Stimulated activated naive CD8-positive, alpha-beta T cell treated with anti-CD3 and anti-CD28 coated beads, Interleukin-15, Interleukin-2, amounts not matched to agents 100 ng/mL and 50 ng/mL, for 24 hours (primary cell): ENCODE measurements at regions not wholly inside any gene's neighbourhood (a gene's known extent, or its start where the extent isn't known, plus 50 kb on each side); places are given as distances from the start of the nearest gene placed in this dataset.
"Not testable (repeated sequence)": the region's sequence is repeated elsewhere in the genome, so short reads cannot be mapped to it uniquely, and the experiment has no call there.

Source experiments
- H3K27ac Mint-ChIP-seq: one replicate; pipeline ENCODE4 v1.8.0; 2021; ENCODE audit warnings: mild to moderate bottlenecking, mixed read lengths
- H3K27me3 Mint-ChIP-seq: one replicate; pipeline ENCODE4 v1.8.0; 2021; ENCODE audit warnings: mixed read lengths
- H3K36me3 Mint-ChIP-seq: one replicate; pipeline ENCODE4 v1.8.0; 2021; ENCODE audit warnings: low read depth, mixed read lengths
- H3K4me1 Mint-ChIP-seq: one replicate; pipeline ENCODE4 v1.8.0; 2021; ENCODE audit warnings: low read depth, mixed read lengths
- H3K4me3 Mint-ChIP-seq: one replicate; pipeline ENCODE4 v1.8.0; 2021; ENCODE audit warnings: mild to moderate bottlenecking, mixed read lengths
- H3K9me3 Mint-ChIP-seq: one replicate; pipeline ENCODE4 v1.8.0; 2021; ENCODE audit warnings: mixed read lengths

- Mint-ChIP-seq H3K27ac (no peak overlapping the region), H3K4me1 (no peaks in the 10 kb centered on the region), H3K4me3 (no peak overlapping the region), H3K9me3 (no peaks in the 10 kb centered on the region), H3K36me3 (no peaks in the 10 kb centered on the region), H3K27me3 (no peaks in the 10 kb centered on the region)
These were observed 222.7 kb upstream of the ACO1 start for GRCh38 chr9:32161720-32162119.

- H3K4me1 Mint-ChIP-seq, H3K27me3 Mint-ChIP-seq, H3K27ac Mint-ChIP-seq, H3K9me3 Mint-ChIP-seq, H3K4me3 Mint-ChIP-seq, H3K36me3 Mint-ChIP-seq: not testable (repeated sequence)
These were observed 218.1 kb upstream of the ACO1 start for GRCh38 chr9:32166316-32166715.

- H3K4me3 Mint-ChIP-seq: no peak overlapping the region
- H3K27ac Mint-ChIP-seq: no peak overlapping the region
- no peaks in the 10 kb centered on the region for H3K9me3 Mint-ChIP-seq
These were observed 213.1 kb upstream of the ACO1 start for GRCh38 chr9:32171339-32171738.

DNA sequence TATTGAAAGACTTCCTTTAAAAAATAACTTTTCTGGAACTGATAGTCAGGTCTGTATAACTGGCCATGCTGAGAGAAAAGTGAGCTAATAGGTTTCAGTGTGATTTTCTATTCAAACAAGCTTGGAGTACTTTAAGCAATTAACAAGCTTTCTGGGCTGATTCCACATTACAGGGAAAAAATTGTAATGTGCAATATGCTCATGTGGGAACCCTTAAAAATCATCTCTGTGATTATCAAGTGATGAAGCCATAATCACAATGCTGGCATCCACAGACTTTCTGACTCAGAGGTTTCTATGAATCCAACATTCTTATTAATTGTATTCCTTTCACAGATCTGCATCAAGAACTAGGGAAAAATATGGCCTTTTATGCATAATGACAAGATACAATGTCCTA is 212.2 kb upstream of the ACO1 start:
- Mint-ChIP-seq H3K27me3 (no peaks in the 10 kb centered on the region), H3K4me1 (no peaks in the 10 kb centered on the region), H3K36me3 (no peaks in the 10 kb centered on the region), H3K4me3 (no peak overlapping the region), H3K9me3 (no peaks in the 10 kb centered on the region), H3K27ac (no peak overlapping the region)

More at GRCh38 chr9:32171339-32171738, 213.1 kb upstream of the ACO1 start:
- Mint-ChIP-seq H3K36me3 (no peaks in the 10 kb centered on the region), H3K4me1 (no peaks in the 10 kb centered on the region), H3K27me3 (no peaks in the 10 kb centered on the region)

DNA sequence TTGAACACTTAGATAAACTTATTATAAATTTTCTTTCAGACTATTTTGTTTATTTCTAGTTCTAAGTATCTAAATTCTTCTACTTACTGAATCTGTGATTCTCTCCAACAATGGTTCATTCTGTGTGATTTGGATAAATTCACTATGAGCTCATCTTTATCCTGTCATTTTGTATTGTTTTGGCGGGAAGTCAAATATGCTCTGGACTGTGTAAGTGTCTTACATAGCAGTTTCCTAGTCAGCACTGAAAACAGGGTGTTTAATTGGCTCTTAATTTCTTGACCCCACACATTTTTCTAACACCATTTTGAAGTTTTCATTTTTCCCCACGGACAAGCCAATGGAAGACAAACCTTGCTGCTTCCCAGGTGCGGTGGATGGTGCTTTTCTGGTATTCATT is 207.0 kb upstream of the ACO1 start:
- Mint-ChIP-seq H3K27me3 (no peaks in the 10 kb centered on the region), H3K4me1 (no peaks in the 10 kb centered on the region), H3K4me3 (no peak overlapping the region), H3K36me3 (no peaks in the 10 kb centered on the region), H3K9me3 (no peaks in the 10 kb centered on the region), H3K27ac (no peak overlapping the region)

DNA sequence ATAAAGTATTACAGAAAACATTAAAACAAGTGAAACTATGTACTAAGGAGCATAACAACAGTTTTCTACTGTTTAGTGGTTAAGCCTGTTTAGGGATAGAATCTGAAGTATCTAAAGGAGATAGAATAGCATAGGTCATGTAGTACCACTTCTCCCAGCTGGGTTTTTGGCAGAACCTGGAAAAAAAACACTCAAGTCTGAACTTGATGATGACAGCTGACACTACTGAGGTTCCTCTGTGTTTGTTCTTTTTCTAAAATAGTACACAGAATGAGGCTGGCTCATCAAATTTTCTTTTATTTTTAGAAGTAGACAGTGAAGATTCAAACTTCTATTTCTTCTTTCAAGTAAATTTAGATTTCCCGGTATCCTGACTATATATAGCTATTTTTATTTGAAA is 203.8 kb upstream of the ACO1 start:
- H3K36me3 Mint-ChIP-seq: no peaks in the 10 kb centered on the region
- H3K9me3 Mint-ChIP-seq: no peaks in the 10 kb centered on the region
- no peaks in the 10 kb centered on the region for H3K27me3 Mint-ChIP-seq
- no peaks in the 10 kb centered on the region for H3K4me1 Mint-ChIP-seq
- H3K4me3 Mint-ChIP-seq: no peak overlapping the region
- no peak overlapping the region for H3K27ac Mint-ChIP-seq

DNA sequence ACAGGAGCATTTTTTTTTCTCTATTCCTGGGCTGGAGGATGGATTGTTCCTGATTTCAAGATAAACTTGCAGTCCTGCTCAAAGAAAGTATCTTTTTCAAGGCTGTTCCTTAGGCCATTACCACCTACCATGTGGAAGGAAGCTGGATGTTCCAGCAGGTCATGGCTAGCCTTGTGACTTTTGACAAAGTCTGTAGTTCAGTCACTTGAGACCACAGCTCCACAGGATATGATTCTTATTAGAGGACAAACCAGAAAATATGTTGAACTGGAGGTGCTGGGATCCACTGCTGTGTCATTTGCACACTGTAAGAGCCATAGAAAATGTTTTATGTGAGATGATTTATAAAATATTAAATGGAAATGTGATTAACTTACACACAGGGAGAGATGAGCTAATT is 184.2 kb upstream of the ACO1 start:
- H3K36me3 Mint-ChIP-seq: no peaks in the 10 kb centered on the region
- no peak overlapping the region for H3K4me3 Mint-ChIP-seq
- H3K27me3 Mint-ChIP-seq: no peaks in the 10 kb centered on the region
- H3K9me3 Mint-ChIP-seq: no peaks in the 10 kb centered on the region
- H3K4me1 Mint-ChIP-seq: no peaks in the 10 kb centered on the region
- H3K27ac Mint-ChIP-seq: no peak overlapping the region

DNA sequence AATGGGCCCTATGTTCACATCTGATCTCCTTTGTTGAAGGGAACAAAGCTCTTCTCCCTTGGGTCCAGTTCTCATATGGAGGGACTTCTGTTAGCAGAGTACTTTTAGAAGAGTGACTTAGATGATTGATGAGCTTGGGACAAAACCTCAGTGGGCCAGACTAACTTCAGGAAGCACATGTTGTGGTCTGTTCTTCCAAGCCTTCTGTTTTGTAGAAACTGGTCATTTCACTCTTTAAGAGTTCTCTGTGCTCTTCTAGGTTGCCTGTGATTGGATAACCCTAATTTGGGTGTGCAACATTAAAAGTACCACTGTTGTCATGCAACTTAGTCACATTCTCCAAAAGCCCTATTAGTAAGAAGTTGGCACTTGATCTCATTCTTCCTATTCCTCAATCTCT is 183.5 kb upstream of the ACO1 start:
- Mint-ChIP-seq H3K4me1 (no peaks in the 10 kb centered on the region), H3K36me3 (no peaks in the 10 kb centered on the region)

GRCh38 chr9:32209164-32209563 is 175.3 kb upstream of the ACO1 start:
- not testable (repeated sequence) for H3K27ac Mint-ChIP-seq, H3K9me3 Mint-ChIP-seq, H3K36me3 Mint-ChIP-seq, H3K4me3 Mint-ChIP-seq, H3K27me3 Mint-ChIP-seq, H3K4me1 Mint-ChIP-seq

More for the DNA sequence above, 183.5 kb upstream of the ACO1 start:
- Mint-ChIP-seq H3K9me3 (no peaks in the 10 kb centered on the region), H3K27ac (no peak overlapping the region), H3K4me3 (no peak overlapping the region), H3K27me3 (no peaks in the 10 kb centered on the region)

- Mint-ChIP-seq H3K27ac (no peak overlapping the region), H3K4me3 (no peak overlapping the region), H3K4me1 (no peaks in the 10 kb centered on the region), H3K36me3 (no peaks in the 10 kb centered on the region), H3K9me3 (peaks cover 8% of the 10 kb centered on the region), H3K27me3 (peaks cover 4% of the 10 kb centered on the region)
These were observed 166.2 kb upstream of the ACO1 start for GRCh38 chr9:32218100-32218767.

GRCh38 chr9:32220750-32221149 is 163.7 kb upstream of the ACO1 start:
- no peak overlapping the region for H3K27ac Mint-ChIP-seq
- H3K4me3 Mint-ChIP-seq: no peak overlapping the region
- H3K27me3 Mint-ChIP-seq: peaks cover 4% of the 10 kb centered on the region

GRCh38 chr9:32234451-32234850 is 150.0 kb upstream of the ACO1 start:
- H3K9me3 Mint-ChIP-seq: no peaks in the 10 kb centered on the region

More at GRCh38 chr9:32220750-32221149, 163.7 kb upstream of the ACO1 start:
- H3K36me3 Mint-ChIP-seq: no peaks in the 10 kb centered on the region
- H3K9me3 Mint-ChIP-seq: peaks cover 8% of the 10 kb centered on the region
- H3K4me1 Mint-ChIP-seq: no peaks in the 10 kb centered on the region

DNA sequence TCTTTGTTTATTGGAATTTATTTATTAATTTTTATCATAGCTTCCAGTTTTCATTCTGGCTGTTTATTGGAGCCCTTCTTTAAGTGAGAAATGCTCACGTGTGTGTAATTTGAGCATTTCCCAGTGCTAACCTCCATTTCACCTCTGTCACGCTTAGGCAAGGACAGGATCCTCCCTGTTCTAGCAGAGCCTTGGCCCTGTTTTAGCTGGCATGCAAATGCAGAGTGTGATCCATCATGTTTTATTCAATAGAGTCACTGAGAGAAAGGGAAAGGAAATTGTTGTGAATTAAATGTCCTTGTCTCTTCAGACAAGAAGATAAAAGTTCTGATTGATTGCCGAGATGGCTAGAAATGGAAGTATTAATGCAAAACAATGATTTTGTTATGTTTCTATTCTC is 137.3 kb upstream of the ACO1 start:
- H3K27me3 Mint-ChIP-seq: no peaks in the 10 kb centered on the region
- H3K27ac Mint-ChIP-seq: no peak overlapping the region
- no peaks in the 10 kb centered on the region for H3K4me1 Mint-ChIP-seq
- no peak overlapping the region for H3K4me3 Mint-ChIP-seq
- H3K9me3 Mint-ChIP-seq: no peaks in the 10 kb centered on the region
- no peaks in the 10 kb centered on the region for H3K36me3 Mint-ChIP-seq

More at GRCh38 chr9:32234451-32234850, 150.0 kb upstream of the ACO1 start:
- Mint-ChIP-seq H3K36me3 (no peaks in the 10 kb centered on the region), H3K27me3 (no peaks in the 10 kb centered on the region), H3K27ac (no peak overlapping the region), H3K4me1 (no peaks in the 10 kb centered on the region), H3K4me3 (no peak overlapping the region)

DNA sequence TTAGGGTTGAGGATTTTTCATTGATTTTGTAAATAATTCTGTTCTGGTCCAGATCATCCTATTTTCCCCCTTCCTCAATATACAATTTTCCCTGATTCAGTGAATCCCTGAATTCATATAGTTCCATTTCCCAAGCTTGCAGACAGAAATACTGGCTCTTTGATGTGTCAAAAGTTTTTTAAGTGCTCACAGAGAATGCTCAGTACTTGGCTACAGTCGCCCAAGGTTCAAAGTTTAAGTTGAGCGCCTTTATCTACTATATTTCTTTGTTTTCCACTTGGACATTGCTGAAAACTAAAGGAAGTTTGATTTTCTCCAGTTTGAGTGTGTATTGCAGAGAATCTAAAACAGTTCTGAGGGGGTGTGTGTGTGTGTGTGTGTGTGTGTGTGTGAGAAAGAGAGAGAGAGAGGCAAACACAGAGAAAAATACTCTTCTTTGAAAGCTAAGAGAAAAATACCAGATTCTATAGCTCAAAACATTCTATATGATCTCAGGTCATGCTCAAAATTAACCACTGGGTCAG is 136.2 kb upstream of the ACO1 start:
- Mint-ChIP-seq H3K9me3 (no peaks in the 10 kb centered on the region), H3K36me3 (no peaks in the 10 kb centered on the region), H3K4me3 (no peak overlapping the region), H3K27me3 (no peaks in the 10 kb centered on the region), H3K4me1 (no peaks in the 10 kb centered on the region), H3K27ac (no peak overlapping the region)

DNA sequence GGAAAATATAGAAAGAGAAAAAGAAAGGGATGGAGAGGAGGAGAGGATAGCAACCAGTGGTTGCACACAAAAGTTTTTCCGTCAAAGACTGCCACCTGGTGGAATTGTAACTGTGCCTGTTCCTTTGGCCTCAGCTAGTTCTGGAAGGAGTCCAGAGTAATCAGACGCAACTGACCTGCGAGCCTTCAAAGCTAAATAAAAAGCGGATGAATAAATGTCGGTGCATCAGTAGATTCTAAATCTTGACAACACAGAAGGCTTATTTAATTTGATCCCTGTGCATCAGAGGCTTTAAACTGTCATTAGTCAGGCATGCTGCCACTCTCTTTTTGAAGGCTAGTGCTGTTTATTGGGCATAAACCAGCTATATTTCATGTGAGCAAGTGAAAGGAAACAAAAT is 132.9 kb upstream of the ACO1 start:
- Mint-ChIP-seq H3K9me3 (no peaks in the 10 kb centered on the region), H3K36me3 (no peaks in the 10 kb centered on the region), H3K27ac (no peak overlapping the region), H3K27me3 (no peaks in the 10 kb centered on the region), H3K4me1 (no peaks in the 10 kb centered on the region), H3K4me3 (no peak overlapping the region)

DNA sequence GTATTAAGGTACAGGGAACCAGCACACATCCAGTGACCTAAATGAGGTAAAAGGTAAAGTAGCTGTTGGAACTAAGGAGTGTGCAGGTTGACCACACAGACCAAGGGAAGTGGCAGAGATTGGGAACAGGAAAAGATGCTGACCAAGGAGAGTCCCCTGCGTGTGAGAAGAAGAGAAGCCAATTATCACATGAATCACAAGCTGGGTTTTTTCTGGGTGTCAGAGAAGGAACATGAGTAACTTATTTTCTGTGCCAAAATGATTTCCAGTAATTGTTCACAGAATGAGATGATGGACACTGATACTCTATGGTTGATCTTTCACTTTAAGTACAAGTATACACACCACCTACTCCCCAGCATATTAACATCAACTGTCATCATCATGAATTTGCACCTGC is 130.7 kb upstream of the ACO1 start:
- Mint-ChIP-seq H3K4me3 (no peak overlapping the region), H3K4me1 (no peaks in the 10 kb centered on the region), H3K9me3 (no peaks in the 10 kb centered on the region), H3K36me3 (no peaks in the 10 kb centered on the region), H3K27me3 (no peaks in the 10 kb centered on the region), H3K27ac (no peak overlapping the region)
